Effector memory CD4-positive, alpha-beta T cell (primary cell): ENCODE measurements at regions not wholly inside any gene's neighbourhood (a gene's known extent, or its start where the extent isn't known, plus 50 kb on each side); places are given as distances from the start of the nearest gene placed in this dataset.
A peak's percentile ranks its signal among the peaks of the same experiment; 100 is the strongest.

Source experiments
- DNase-seq, 3 donors: peaks; one replicate each; pipeline ENCODE4 v3.0.0-alpha.2; 2020
- H3K27ac ChIP-seq: 2 replicates; pipeline ENCODE4 v1.7.0; 2013; ENCODE audit warnings: mild to moderate bottlenecking, low read length, moderate library complexity; ENCODE audit not compliant: insufficient read depth, poor library complexity, severe bottlenecking
- H3K27me3 ChIP-seq: replicated peaks from 2 replicates; pipeline ENCODE4 v1.7.0; 2013; ENCODE audit warnings: mild to moderate bottlenecking, low read length; ENCODE audit not compliant: insufficient read depth, control insufficient read depth, poor library complexity, severe bottlenecking
- H3K36me3 ChIP-seq: 2 replicates; pipeline ENCODE4 v1.7.0; 2013; ENCODE audit warnings: mild to moderate bottlenecking, low read length, moderate library complexity; ENCODE audit not compliant: control insufficient read depth, insufficient read depth
- H3K4me1 ChIP-seq: 2 replicates; pipeline ENCODE4 v1.7.0; 2013; ENCODE audit warnings: low read length, mild to moderate bottlenecking; ENCODE audit not compliant: control insufficient read depth, insufficient read depth, poor library complexity, severe bottlenecking
- H3K4me3 ChIP-seq: 2 replicates; pipeline ENCODE4 v1.7.0; 2013; ENCODE audit warnings: low read length, low read depth, mild to moderate bottlenecking; ENCODE audit not compliant: insufficient read depth, poor library complexity, severe bottlenecking
- H3K9me3 ChIP-seq: 2 replicates; pipeline ENCODE4 v1.7.0; 2013; ENCODE audit warnings: mild to moderate bottlenecking, low read length, moderate library complexity; ENCODE audit not compliant: control insufficient read depth

DNA sequence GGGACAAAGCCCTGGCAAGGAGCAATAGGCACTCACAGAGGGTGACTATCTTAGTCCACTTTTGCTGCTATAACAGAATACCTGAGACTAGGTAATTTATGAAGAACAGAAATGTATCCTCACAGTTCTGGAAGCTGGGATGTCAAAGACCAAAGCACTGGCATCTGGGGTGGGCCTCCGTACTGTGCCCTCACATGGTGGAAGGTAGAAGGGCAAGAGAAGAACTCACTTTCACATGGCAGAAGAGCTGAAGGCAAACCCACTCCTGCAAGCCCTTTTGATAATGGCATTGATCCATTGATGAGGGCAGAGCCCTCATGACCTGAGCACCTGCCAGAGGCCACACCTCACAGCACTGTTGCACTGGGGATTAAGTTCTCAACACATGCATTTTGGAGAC is 173.4 kb upstream of the C2CD4B start:
- H3K27me3 ChIP-seq: no peaks in the 10 kb centered on the region
- no peaks in the 10 kb centered on the region for H3K4me1 ChIP-seq
- no peak for DNase-seq
- H3K36me3 ChIP-seq: no peaks in the 10 kb centered on the region
- H3K9me3 ChIP-seq: no peaks in the 10 kb centered on the region
- no peak overlapping the region for H3K4me3 ChIP-seq
- H3K27ac ChIP-seq: no peak overlapping the region

DNA sequence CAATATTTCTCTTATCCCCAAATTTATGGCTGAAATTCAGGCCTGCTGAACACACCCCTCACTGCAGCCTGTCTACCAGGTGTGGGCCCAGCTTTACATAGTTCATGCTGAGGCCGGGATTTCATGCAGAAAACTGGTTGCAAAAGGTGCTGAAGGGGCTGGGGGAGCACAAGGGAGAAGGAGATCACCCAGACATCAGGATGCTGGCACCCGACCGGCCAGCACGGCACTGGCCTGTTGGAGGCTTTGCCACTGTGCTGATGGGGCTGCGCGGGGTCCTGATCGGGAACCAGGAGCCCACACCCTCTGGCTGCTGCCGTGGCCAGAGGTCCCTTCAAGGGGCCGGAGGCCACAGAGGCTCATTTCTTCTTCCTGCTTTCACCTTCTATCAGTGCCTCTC is 177.9 kb upstream of the C2CD4B start:
- H3K36me3 ChIP-seq: no peaks in the 10 kb centered on the region
- no peak overlapping the region for H3K4me3 ChIP-seq
- no peaks in the 10 kb centered on the region for H3K27me3 ChIP-seq
- H3K4me1 ChIP-seq: peaks cover 4% of the 10 kb centered on the region
- no peak for DNase-seq
- no peaks in the 10 kb centered on the region for H3K9me3 ChIP-seq
- no peak overlapping the region for H3K27ac ChIP-seq

DNA sequence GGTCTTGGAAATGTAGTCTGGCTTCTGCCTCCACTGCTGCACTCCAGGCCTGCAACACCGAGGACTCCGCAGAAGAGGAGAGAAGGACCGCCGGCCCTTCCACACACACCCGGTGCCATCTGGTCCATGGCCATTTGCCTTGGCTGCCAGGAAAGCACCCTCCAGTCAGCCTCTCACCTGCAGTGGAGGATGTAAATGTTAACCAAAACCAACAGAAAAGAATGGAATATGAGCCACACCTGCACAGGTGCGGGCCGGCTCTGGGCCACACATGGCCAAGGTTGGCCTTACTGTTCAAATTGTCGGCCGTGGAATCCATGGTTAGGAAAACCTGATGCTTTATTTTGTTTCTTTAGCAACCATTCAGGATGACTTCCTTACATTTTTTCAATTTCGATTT is 178.3 kb upstream of the C2CD4B start:
- Histone ChIP-seq H3K4me1 (peaks cover 4% of the 10 kb centered on the region), H3K4me3 (no peak overlapping the region), H3K9me3 (no peaks in the 10 kb centered on the region), H3K27ac (no peak overlapping the region), H3K27me3 (no peaks in the 10 kb centered on the region), H3K36me3 (no peaks in the 10 kb centered on the region)
- DNase-seq: no peak

GRCh38 chr15:62344806-62345539 is 179.9 kb upstream of the C2CD4B start:
- DNase-seq: peak in 2 of 3 donors; percentile 11 to 34

DNA sequence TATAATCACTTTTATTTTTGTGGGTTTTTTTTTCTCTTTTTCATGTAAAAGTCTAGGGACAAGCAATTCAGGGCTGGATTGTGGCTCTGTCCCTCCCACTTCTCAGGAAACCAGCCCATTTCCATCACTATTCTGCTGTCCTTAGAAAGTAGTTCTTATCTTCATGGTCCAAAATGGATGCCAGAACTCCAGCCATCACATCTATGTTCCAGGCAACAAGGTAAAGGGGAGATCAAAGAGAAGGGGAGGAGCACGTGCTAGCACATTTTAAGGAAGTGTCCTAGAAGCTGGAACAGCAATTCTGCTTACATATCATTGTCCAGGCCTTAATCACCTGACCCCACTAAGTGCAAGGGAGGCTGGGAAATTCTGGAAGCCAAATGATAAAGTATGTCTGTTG is 181.1 kb upstream of the C2CD4B start:
- H3K27me3 ChIP-seq: no peaks in the 10 kb centered on the region
- H3K27ac ChIP-seq: no peak overlapping the region

More at GRCh38 chr15:62344806-62345539, 179.9 kb upstream of the C2CD4B start:
- Histone ChIP-seq H3K9me3 (no peaks in the 10 kb centered on the region), H3K27me3 (no peaks in the 10 kb centered on the region), H3K27ac (no peak overlapping the region), H3K4me1 (peaks cover 4% of the 10 kb centered on the region), H3K36me3 (no peaks in the 10 kb centered on the region), H3K4me3 (no peak overlapping the region)

GRCh38 chr15:62348118-62348517 is 183.0 kb upstream of the C2CD4B start:
- no peak overlapping the region for H3K27ac ChIP-seq
- H3K9me3 ChIP-seq: no peaks in the 10 kb centered on the region
- no peaks in the 10 kb centered on the region for H3K27me3 ChIP-seq
- H3K36me3 ChIP-seq: no peaks in the 10 kb centered on the region
- H3K4me3 ChIP-seq: no peak overlapping the region
- H3K4me1 ChIP-seq: peaks cover 4% of the 10 kb centered on the region
- no peak for DNase-seq

More for the DNA sequence above, 181.1 kb upstream of the C2CD4B start:
- H3K36me3 ChIP-seq: no peaks in the 10 kb centered on the region
- DNase-seq: no peak
- peaks cover 4% of the 10 kb centered on the region for H3K4me1 ChIP-seq
- H3K4me3 ChIP-seq: no peak overlapping the region
- no peaks in the 10 kb centered on the region for H3K9me3 ChIP-seq

DNA sequence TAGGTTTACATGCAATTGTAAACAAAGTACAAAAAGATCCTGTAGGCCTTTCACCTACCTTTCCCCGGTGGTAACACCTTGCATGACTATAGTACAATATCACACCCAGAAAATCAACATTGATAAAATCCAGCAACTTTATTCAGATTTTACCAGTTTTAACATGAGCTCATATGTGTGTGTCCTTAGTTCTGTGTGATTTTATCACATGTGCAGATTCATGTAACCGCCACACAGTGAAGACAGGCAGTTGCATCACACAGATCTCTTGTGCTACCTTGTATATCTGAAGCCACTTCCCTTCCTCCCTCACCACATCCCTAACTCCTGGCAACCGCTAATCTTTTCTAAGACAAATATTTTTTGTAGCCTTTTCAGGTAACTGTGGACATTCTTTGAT is 183.5 kb upstream of the C2CD4B start:
- H3K27ac ChIP-seq: no peak overlapping the region
- no peaks in the 10 kb centered on the region for H3K36me3 ChIP-seq
- DNase-seq: no peak
- H3K9me3 ChIP-seq: no peaks in the 10 kb centered on the region
- peaks cover 4% of the 10 kb centered on the region for H3K4me1 ChIP-seq
- no peaks in the 10 kb centered on the region for H3K27me3 ChIP-seq
- no peak overlapping the region for H3K4me3 ChIP-seq

DNA sequence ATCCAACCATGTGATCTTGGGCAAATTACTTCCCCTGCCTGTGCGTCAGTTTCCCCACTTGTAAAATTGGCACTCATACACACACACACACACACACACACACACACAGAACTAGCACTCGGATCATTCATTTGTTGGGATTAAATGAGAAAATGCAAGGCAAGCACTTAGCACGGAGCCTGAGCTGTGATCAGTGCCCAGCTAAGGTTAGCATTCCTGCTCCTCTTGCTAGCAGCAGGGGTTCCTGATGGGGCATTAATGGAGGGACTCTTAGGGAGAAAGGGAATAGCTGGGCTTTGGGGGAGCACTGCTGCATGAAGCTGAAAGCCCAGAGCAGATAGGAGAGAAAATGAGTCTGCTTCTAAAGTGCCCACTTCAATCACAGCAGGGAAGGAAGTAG is 187.7 kb upstream of the C2CD4B start:
- no peaks in the 10 kb centered on the region for H3K27me3 ChIP-seq
- H3K27ac ChIP-seq: no peak overlapping the region
- no peak for DNase-seq
- H3K36me3 ChIP-seq: no peaks in the 10 kb centered on the region
- H3K9me3 ChIP-seq: no peaks in the 10 kb centered on the region
- H3K4me1 ChIP-seq: no peaks in the 10 kb centered on the region
- H3K4me3 ChIP-seq: no peak overlapping the region

- no peaks in the 10 kb centered on the region for H3K9me3 ChIP-seq
- no peaks in the 10 kb centered on the region for H3K27me3 ChIP-seq
- no peak overlapping the region for H3K27ac ChIP-seq
- no peaks in the 10 kb centered on the region for H3K36me3 ChIP-seq
- no peak for DNase-seq
- H3K4me3 ChIP-seq: no peak overlapping the region
- no peaks in the 10 kb centered on the region for H3K4me1 ChIP-seq
These were observed 192.3 kb upstream of the C2CD4B start for GRCh38 chr15:62357431-62357830.

DNA sequence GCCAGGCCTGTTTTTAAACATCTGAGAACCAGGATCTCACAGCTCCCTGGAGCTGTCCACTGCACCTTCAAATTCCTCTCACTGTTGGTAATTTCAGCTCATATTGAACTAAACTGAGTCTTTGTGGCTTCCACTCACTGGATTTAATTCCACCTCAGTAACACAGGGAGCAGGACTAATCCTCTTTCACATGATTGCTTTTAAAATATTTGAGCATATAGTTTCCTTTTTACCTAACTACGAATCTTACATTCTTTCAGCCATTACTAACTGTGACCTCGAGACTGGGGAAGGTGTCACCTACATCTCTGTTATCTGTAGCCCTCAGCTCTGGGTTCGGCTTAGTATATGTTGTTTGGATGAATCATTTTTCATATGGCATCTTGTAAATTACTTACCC is 194.3 kb upstream of the C2CD4B start:
- H3K4me1 ChIP-seq: no peaks in the 10 kb centered on the region
- H3K27me3 ChIP-seq: no peaks in the 10 kb centered on the region
- no peak overlapping the region for H3K4me3 ChIP-seq
- no peaks in the 10 kb centered on the region for H3K9me3 ChIP-seq
- H3K27ac ChIP-seq: no peak overlapping the region
- no peaks in the 10 kb centered on the region for H3K36me3 ChIP-seq
- DNase-seq: no peak
